Ishikawa (cell line): ENCODE measurements at regions not wholly inside any gene's neighbourhood (a gene's known extent, or its start where the extent isn't known, plus 50 kb on each side); places are given as distances from the start of the nearest gene placed in this dataset.

Experiments
- CEBPB ChIP-seq: IDR thresholded peaks from 2 replicates; pipeline ENCODE4 v1.6.1; 2012
- CREB1 ChIP-seq: IDR thresholded peaks from 2 replicates; pipeline ENCODE4 v1.6.1; 2012; ENCODE audit warnings: low read depth
- EGR1 ChIP-seq: IDR thresholded peaks from 2 replicates; pipeline ENCODE4 v1.6.1; 2012
- EP300 ChIP-seq: IDR thresholded peaks from 2 replicates; pipeline ENCODE4 v1.6.1; 2012; ENCODE audit warnings: borderline replicate concordance
- FOXM1 ChIP-seq: IDR thresholded peaks from 2 replicates; pipeline ENCODE4 v1.6.1; 2012; ENCODE audit warnings: low read depth, borderline replicate concordance
- NFIC ChIP-seq: IDR thresholded peaks from 2 replicates; pipeline ENCODE4 v1.6.1; 2012
- RAD21 ChIP-seq: IDR thresholded peaks from 2 replicates; pipeline ENCODE4 v1.6.1; 2012; ENCODE audit warnings: low read depth
- TAF1 ChIP-seq: IDR thresholded peaks from 2 replicates; pipeline ENCODE4 v1.6.1; 2012; ENCODE audit warnings: low read depth, mild to moderate bottlenecking
- TCF12 ChIP-seq: IDR thresholded peaks from 2 replicates; pipeline ENCODE4 v1.6.1; 2012; ENCODE audit warnings: low read depth
- TEAD4 ChIP-seq: IDR thresholded peaks from 2 replicates; pipeline ENCODE4 v1.6.1; 2012
- YY1 ChIP-seq: IDR thresholded peaks from 2 replicates; pipeline ENCODE4 v1.6.1; 2012; ENCODE audit warnings: low read depth
- ZBTB7A ChIP-seq: IDR thresholded peaks from 2 replicates; pipeline ENCODE4 v1.6.1; 2012; ENCODE audit warnings: low read depth
- TF ChIP-seq, protein P1 (sequence below): IDR thresholded peaks from 2 replicates; pipeline ENCODE4 v1.6.1; 2012
- TF ChIP-seq, protein P2 (sequence below): IDR thresholded peaks from 2 replicates; pipeline ENCODE4 v1.6.1; 2012
- TF ChIP-seq, protein P3 (sequence below): IDR thresholded peaks from 2 replicates; pipeline ENCODE4 v1.6.1; 2012; ENCODE audit warnings: low read depth, mild to moderate bottlenecking

DNA sequence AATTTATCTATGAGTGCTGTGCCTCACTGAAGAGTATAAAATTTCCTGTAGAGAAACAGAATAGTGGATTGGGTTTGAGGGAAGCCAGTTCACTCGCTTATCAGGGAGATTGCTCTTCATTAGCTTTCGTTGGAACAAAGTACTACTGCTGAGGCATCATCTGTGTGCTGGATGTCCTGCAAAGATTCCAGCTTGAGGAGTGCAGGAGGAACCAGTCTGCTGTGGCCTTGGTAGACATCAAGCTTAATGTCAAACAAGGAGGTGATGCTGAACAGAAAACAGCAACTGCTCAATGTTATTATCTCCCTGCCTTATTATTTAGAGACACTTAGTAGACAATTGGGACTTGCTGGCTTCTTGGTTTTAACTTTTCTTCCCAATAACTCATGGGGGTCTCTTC is 297.5 kb upstream of the DPH6 start:
- TF ChIP-seq TCF12 (no peak), CREB1 (no peak), YY1 (no peak), EP300 (no peak), TAF1 (no peak), FOXM1 (no peak), TEAD4 (no peak), CEBPB (no peak), EGR1 (no peak), ZBTB7A (no peak), RAD21 (no peak)
- TF ChIP-seq, protein P1, sequence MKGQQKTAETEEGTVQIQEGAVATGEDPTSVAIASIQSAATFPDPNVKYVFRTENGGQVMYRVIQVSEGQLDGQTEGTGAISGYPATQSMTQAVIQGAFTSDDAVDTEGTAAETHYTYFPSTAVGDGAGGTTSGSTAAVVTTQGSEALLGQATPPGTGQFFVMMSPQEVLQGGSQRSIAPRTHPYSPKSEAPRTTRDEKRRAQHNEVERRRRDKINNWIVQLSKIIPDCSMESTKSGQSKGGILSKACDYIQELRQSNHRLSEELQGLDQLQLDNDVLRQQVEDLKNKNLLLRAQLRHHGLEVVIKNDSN: no peak
- TF ChIP-seq, protein P2, sequence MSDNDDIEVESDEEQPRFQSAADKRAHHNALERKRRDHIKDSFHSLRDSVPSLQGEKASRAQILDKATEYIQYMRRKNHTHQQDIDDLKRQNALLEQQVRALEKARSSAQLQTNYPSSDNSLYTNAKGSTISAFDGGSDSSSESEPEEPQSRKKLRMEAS: no peak

DNA sequence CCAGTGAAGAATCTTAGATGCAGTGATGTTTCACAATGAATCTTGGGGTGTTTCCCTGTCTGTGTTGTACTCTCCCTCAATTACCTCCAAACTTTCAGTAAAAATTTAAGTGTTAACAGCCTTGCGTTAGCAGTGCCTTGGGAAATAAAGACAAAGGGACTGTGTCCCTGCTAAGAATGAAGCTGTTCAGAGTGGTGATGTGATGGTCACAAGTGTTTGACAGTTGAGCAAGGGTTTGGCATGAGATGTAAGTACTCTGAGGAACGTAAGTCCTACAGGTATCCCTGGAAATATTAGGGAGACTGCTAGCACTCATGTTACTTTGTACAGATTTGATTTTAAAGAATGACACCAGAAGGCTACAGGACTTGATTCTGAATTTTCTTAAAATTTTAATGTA is 304.3 kb upstream of the DPH6 start:
- TF ChIP-seq CREB1 (no peak), YY1 (no peak), EP300 (no peak)

DNA sequence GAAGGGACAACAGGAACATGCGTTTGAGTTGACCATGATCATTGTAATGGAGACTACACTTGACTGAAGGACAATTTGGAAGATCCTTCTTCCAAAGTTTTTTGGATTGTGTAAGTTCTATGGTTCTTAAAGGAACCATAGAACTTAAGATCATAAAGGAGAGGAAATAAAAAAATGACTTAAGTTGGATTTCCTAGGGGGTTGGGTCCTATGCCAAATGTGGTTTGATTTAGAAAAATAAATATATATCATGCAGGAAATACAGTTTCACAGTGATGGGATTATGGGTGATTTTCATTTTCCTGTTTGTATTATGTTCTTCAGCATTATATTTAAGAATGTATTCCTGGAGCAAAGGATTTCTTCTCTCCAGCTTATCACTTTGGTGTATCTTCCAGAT is 305.5 kb upstream of the DPH6 start:
- TF ChIP-seq, protein P2: no peak
- TF ChIP-seq EP300 (no peak), YY1 (no peak), TEAD4 (no peak), CEBPB (no peak), RAD21 (no peak), EGR1 (no peak)
- TF ChIP-seq, protein P3, sequence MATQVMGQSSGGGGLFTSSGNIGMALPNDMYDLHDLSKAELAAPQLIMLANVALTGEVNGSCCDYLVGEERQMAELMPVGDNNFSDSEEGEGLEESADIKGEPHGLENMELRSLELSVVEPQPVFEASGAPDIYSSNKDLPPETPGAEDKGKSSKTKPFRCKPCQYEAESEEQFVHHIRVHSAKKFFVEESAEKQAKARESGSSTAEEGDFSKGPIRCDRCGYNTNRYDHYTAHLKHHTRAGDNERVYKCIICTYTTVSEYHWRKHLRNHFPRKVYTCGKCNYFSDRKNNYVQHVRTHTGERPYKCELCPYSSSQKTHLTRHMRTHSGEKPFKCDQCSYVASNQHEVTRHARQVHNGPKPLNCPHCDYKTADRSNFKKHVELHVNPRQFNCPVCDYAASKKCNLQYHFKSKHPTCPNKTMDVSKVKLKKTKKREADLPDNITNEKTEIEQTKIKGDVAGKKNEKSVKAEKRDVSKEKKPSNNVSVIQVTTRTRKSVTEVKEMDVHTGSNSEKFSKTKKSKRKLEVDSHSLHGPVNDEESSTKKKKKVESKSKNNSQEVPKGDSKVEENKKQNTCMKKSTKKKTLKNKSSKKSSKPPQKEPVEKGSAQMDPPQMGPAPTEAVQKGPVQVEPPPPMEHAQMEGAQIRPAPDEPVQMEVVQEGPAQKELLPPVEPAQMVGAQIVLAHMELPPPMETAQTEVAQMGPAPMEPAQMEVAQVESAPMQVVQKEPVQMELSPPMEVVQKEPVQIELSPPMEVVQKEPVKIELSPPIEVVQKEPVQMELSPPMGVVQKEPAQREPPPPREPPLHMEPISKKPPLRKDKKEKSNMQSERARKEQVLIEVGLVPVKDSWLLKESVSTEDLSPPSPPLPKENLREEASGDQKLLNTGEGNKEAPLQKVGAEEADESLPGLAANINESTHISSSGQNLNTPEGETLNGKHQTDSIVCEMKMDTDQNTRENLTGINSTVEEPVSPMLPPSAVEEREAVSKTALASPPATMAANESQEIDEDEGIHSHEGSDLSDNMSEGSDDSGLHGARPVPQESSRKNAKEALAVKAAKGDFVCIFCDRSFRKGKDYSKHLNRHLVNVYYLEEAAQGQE: no peak
- TF ChIP-seq, protein P1: no peak

DNA sequence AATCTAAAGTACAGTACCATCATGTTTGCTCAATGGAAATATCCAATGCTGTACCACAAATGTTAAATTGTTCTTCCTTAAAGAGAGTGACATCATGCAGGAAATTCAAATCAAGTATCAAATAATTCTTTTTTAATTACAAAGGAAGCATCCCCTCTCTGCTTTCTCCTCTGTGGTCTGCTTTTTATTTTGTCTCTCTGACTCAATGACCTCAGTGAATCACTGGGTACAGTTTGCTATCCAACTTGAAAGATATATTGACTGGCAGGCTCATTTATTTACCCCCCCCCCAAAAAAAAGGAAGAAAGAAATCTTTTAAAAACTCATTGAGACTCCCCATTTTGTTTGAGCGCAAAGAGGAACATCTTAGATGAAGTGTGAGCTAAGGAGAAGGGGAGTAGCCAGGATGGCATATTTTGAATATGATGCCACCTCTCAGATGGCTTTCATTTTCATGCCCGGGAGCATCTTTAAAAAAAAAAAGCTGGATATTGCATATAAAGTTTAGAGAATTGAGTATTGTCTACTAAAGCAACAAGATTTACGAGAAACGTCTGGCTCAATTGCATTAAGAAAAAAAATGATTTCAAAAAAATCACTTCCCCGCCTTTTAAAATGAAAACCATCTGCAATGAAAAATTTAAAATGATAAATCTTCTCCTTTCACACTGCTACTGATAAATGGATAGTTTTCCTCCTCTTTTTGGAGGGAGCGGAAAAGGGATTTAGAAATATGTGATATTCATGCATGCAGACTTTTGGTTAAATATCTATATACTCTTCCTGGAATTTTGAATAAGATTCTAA is 307.1 kb upstream of the DPH6 start:
- TF ChIP-seq TCF12: no peak
- no peak for TF ChIP-seq RAD21
- no peak for TF ChIP-seq EP300
- TF ChIP-seq CEBPB: no peak
- no peak for TF ChIP-seq EGR1
- no peak for TF ChIP-seq FOXM1
- no peak for TF ChIP-seq TAF1
- TF ChIP-seq, protein P1: no peak
- no peak for TF ChIP-seq YY1
- TF ChIP-seq, protein P2: no peak
- TF ChIP-seq ZBTB7A: no peak
- TF ChIP-seq, protein P3: no peak

DNA sequence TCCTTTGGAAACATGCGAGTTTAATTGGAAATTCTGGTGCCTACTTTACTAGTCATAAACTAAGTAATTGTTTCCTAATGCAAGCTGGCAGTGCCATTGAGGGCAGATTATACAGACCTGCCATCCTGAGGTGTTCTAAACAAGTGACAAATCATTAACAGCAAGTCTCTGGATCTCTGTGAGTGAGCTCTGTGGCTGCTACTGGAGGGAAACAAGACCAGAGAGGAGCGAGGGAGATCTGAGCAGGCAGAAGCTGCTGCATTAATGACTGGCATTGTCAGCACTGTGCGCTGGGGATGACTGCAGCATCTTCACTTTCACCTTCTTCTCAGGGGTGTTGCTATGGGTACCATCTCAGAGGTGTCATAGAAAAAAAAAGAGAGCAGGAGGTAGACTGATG is 308.4 kb upstream of the DPH6 start:
- TF ChIP-seq TAF1 (no peak), TCF12 (no peak), FOXM1 (no peak), YY1 (no peak), CEBPB (no peak), NFIC (no peak), EP300 (no peak), TEAD4 (no peak), RAD21 (no peak), EGR1 (no peak)
- TF ChIP-seq, protein P1: no peak
- TF ChIP-seq, protein P2: no peak
